ENCODE measurements at regions not wholly inside any gene's neighbourhood (a gene's known extent, or its start where the extent isn't known, plus 50 kb on each side); places are given as distances from the start of the nearest gene placed in this dataset.
A peak's percentile ranks its signal among the peaks of the same experiment; 100 is the strongest.
"Not testable (repeated sequence)": the region's sequence is repeated elsewhere in the genome, so short reads cannot be mapped to it uniquely, and the experiment has no call there.

- CTCF ChIA-PET; POLR2A ChIA-PET; H3K36me3 Mint-ChIP-seq; H3K4me1 Mint-ChIP-seq (ENCODE audit: low read depth); H3K27ac Mint-ChIP-seq; H3K9me3 Mint-ChIP-seq; H3K4me3 Mint-ChIP-seq; intact Hi-C loops (cut with micrococcal nuclease); H3K27me3 Mint-ChIP-seq; DNase-seq: not testable (repeated sequence)
Observed at GRCh38 chr16:33827522-33827921, 368.1 kb downstream of the TP53TG3F start.

DNA sequence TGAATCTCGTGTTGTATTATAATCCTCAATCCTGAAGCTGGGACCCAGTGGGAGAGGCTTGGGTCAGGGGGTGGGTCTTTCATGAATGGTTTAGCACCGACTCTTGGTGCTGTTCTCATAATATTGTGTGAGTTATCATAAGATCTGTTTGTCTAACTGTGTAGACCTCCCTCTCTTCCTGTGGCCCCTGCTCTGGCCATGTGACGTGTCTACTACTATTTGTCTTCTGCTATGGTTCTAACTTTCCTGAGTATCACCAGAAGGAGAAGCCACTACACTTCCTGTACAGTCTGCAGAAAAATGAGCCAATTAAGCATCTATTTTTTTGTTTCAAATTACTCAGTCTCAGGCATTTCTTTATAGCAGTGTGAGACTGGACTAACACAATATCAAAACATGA, 379.7 kb downstream of the TP53TG3F start:
- POLR2A ChIA-PET; H3K4me1 Mint-ChIP-seq (ENCODE audit: low read depth); H3K27ac Mint-ChIP-seq; CTCF ChIA-PET; intact Hi-C loops (cut with micrococcal nuclease); H3K9me3 Mint-ChIP-seq; H3K4me3 Mint-ChIP-seq; H3K36me3 Mint-ChIP-seq; H3K27me3 Mint-ChIP-seq; DNase-seq: not testable (repeated sequence)

DNA sequence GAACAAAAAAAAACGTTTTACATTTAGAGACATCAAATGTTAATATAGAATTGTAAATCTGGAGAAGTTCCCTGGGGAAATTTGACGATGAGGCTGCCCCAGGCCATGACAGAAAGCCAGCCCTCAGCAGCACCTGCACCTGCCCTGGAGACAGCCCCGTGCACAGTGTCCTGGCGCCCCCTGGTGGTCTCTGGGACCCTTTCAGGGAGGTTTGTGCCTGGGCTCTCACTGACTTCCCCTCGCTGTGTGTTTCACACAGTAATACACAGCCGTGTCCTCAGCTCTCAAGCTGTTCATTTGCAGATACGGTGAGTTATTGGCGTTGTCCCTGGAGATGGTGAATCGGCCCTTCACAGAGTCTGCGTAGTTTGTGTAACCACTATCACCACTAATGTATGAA, 385.1 kb downstream of the TP53TG3F start:
- H3K27me3 Mint-ChIP-seq; H3K4me1 Mint-ChIP-seq (ENCODE audit: low read depth); POLR2A ChIA-PET; H3K9me3 Mint-ChIP-seq; CTCF ChIA-PET; H3K36me3 Mint-ChIP-seq; H3K4me3 Mint-ChIP-seq; H3K27ac Mint-ChIP-seq; intact Hi-C loops (cut with micrococcal nuclease): not testable (repeated sequence)
- peak; percentile 15 for DNase-seq
